Gastrocnemius medialis (tissue), 4 donors: ENCODE measurements at regions not wholly inside any gene's neighbourhood (a gene's known extent, or its start where the extent isn't known, plus 50 kb on each side); places are given as distances from the start of the nearest gene placed in this dataset.

ENCODE experiments used
- POLR2A ChIP-seq, 2 donors: fragments of 450-650 bp; IDR thresholded peaks; one replicate each; pipeline ENCODE4 v1.6.1; 2017; ENCODE audit warnings: antibody characterized with exemption in 2 of 2, mild to moderate bottlenecking in 2 of 2, moderate library complexity in 2 of 2
- TF ChIP-seq, protein P1 (sequence below), 5 experiments: fragments of 450-650 bp in 3 of 5; fragments of 200-600 bp in 2 of 5; sonication (generic) in 2 of 5; IDR thresholded peaks in 4 of 5; conservative IDR thresholded peaks in 1 of 5; 1 replicate in 4 of 5; 2 replicates in 1 of 5; pipeline ENCODE4 v1.5.1; 2016 to 2019; ENCODE audit warnings: antibody characterized with exemption in 5 of 5, mild to moderate bottlenecking in 3 of 5, moderate library complexity in 3 of 5

DNA sequence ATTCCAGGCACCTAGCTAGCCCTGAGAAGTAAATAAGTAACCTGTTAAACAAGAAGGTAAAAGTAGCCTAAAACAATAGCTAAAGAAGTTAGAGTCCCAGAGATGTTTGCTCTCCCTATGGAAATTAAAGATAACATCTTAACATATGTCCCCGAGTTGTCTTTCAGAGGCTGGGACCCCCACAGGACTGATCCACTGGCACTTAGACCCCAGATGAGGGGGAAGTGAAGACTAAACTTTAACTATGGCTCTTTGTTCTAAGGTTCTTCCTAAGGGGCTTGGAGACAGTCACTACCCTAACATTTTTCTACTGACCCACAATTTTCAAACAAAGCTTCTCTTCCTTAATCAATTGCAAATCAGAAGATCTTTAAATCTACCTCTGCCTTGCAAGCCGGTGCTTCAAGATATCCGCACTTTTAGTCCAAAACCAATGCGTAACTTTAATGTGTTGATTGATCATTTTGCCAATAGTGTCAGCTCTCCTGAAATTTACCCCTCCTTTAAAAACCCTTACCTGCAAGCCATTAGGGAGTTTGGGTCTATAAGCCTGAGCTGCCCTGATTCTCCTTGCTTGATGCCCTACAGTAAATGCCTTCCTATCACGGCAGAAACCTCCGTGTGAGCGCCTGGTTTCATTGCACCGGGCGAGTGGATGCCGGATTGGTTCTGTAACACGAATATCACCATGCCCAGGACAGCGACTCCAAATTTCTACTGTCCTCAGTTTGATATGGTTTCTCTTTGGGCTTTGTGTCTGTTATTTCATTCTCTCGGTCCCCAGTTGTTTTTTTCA is 404.4 kb downstream of the SIPA1L2 start:
- TF ChIP-seq, protein P1, sequence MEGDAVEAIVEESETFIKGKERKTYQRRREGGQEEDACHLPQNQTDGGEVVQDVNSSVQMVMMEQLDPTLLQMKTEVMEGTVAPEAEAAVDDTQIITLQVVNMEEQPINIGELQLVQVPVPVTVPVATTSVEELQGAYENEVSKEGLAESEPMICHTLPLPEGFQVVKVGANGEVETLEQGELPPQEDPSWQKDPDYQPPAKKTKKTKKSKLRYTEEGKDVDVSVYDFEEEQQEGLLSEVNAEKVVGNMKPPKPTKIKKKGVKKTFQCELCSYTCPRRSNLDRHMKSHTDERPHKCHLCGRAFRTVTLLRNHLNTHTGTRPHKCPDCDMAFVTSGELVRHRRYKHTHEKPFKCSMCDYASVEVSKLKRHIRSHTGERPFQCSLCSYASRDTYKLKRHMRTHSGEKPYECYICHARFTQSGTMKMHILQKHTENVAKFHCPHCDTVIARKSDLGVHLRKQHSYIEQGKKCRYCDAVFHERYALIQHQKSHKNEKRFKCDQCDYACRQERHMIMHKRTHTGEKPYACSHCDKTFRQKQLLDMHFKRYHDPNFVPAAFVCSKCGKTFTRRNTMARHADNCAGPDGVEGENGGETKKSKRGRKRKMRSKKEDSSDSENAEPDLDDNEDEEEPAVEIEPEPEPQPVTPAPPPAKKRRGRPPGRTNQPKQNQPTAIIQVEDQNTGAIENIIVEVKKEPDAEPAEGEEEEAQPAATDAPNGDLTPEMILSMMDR (IDR thresholded peaks at IDR 0.05 in 4 of 5, conservative IDR thresholded peaks at IDR 0.05 in 1 of 5) = no peak
- no peak for TF ChIP-seq POLR2A (IDR thresholded peaks at IDR 0.05)
